ENCODE measurements at regions not wholly inside any gene's neighbourhood (a gene's known extent, or its start where the extent isn't known, plus 50 kb on each side); places are given as distances from the start of the nearest gene placed in this dataset.

DNA sequence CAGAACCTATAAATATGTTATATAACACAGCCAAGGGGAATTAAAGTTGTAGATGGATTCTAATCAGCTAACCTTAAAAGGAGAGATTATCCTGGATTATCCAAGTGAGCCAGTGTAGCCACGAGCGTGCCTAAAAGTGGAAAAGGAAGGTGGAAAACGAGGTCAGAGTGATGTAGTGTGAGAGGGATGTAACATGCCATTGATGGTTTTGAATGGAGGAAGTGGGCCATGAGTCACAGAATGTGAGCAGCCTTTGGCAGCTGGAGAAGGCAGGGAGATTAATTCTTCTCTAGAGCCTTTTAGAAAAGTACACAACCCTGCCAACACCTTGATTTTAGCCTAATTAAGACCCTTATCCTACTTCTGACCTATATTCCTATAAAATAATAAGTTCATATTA is 149.1 kb downstream of the SLC39A8 start:
- TF ChIP-seq POLR2A (IDR thresholded peaks at IDR 0.05) = no peak
- TF ChIP-seq, protein P1, sequence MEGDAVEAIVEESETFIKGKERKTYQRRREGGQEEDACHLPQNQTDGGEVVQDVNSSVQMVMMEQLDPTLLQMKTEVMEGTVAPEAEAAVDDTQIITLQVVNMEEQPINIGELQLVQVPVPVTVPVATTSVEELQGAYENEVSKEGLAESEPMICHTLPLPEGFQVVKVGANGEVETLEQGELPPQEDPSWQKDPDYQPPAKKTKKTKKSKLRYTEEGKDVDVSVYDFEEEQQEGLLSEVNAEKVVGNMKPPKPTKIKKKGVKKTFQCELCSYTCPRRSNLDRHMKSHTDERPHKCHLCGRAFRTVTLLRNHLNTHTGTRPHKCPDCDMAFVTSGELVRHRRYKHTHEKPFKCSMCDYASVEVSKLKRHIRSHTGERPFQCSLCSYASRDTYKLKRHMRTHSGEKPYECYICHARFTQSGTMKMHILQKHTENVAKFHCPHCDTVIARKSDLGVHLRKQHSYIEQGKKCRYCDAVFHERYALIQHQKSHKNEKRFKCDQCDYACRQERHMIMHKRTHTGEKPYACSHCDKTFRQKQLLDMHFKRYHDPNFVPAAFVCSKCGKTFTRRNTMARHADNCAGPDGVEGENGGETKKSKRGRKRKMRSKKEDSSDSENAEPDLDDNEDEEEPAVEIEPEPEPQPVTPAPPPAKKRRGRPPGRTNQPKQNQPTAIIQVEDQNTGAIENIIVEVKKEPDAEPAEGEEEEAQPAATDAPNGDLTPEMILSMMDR (IDR thresholded peaks at IDR 0.05 in 4 of 5, conservative IDR thresholded peaks at IDR 0.05 in 1 of 5) = no peak
